Head of caudate nucleus (tissue), 42 donors: ENCODE measurements at regions not wholly inside any gene's neighbourhood (a gene's known extent, or its start where the extent isn't known, plus 50 kb on each side); places are given as distances from the start of the nearest gene placed in this dataset.

Experiments used
- DNase-seq, 42 donors: peaks; one replicate each; pipeline versions ENCODE4 v3.0.0 to v3.0.0-alpha.2; 2020 to 2021; ENCODE audit warnings: mixed read lengths in 7 of 42
- intact Hi-C: fragments of 100-400 bp; cut with DNase I; formaldehyde crosslinking; loops from one replicate; pipeline ENCODE4 v1.15.0; 2022

- DNase-seq, result no peak
- intact Hi-C loops, result no loop called here
Observed at GRCh38 chr5:81914696-81915095, 57.1 kb upstream of the ATG10 start.

GRCh38 chr5:81912933-81913332 is 58.9 kb upstream of the ATG10 start:
- no peak for DNase-seq

GRCh38 chr5:81909677-81910076 is 62.1 kb upstream of the ATG10 start:
- intact Hi-C loops, result no loop called here

More at GRCh38 chr5:81912933-81913332, 58.9 kb upstream of the ATG10 start:
- intact Hi-C loops, result no loop called here

DNA sequence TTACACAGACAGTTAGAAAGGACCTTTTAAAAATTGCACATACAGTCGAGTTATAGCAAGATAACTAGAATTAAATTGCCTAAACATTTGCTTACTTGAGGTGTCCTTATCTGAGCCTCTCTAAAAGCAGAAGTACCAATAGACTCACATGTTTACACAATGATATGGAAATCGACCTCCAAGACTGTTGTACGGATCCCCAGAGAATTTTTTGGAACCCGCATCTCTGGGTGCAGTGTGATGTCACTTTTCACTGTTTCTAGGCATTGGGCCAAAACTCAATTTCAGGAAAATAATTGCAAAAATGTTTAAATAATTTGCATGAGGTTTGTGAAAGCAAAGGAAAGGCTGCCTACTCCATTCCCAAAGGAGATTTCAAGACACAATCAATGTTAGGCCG is 63.1 kb upstream of the ATG10 start:
- no peak for DNase-seq
- intact Hi-C loops, result no loop called here

More at GRCh38 chr5:81909677-81910076, 62.1 kb upstream of the ATG10 start:
- no peak for DNase-seq

GRCh38 chr5:81908044-81908443 is 63.8 kb upstream of the ATG10 start:
- intact Hi-C loops, result no loop called here
- DNase-seq, result no peak

DNA sequence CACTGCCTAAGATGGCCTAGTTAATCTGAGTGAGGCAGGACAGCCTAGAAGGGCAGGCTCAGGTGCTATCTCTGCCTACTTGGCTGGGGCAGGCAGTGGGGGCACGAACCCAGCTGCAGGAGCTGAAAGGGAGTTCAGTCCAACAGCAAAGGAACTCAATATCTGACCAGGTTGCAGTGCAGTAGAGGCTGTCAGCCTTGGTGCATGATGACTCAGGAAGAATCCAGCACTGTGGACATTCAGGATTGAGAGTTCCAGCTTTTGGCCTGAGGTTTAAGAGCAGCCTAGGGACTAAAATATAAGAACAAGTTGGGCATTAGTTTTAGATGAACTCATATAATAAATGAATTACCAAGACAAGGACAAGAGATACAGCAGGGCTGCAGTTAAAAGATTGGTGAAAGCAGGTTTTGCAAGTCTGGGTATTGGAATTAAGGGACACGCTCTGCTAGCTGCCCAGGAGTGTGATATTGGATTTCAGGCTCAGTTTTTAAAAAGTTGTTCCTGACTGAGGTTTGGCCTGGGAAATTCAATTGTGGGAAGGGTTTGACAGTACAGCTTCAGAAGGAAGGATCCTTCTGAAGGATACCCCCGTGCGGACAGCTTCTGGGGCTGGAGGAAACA is 64.7 kb upstream of the ATG10 start:
- intact Hi-C loops, result no loop called here
- DNase-seq, result no peak

- no peak for DNase-seq
- intact Hi-C loops, result no loop called here
Observed at GRCh38 chr5:81906086-81906485, 65.7 kb upstream of the ATG10 start.

DNA sequence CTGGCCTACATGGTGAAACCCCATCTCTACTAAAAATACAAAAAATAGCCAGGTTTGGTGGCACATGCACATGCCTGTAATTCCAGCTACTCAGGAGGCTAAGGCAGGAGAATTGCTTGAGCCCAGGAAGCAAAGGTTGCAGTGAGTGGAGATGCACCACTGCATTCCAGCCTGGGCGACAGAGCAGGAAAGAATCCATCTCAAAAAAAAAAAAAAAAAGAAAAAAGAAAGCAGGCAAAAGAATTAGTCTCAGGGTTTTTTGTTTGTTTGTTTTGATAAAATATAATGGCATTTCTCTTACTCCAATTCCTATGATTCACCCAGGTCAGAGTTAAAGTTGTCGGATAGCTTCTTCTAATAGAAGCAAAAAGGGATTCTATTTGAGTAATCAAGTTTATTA is 67.0 kb upstream of the ATG10 start:
- no peak for DNase-seq
- intact Hi-C loops, result no loop called here

DNA sequence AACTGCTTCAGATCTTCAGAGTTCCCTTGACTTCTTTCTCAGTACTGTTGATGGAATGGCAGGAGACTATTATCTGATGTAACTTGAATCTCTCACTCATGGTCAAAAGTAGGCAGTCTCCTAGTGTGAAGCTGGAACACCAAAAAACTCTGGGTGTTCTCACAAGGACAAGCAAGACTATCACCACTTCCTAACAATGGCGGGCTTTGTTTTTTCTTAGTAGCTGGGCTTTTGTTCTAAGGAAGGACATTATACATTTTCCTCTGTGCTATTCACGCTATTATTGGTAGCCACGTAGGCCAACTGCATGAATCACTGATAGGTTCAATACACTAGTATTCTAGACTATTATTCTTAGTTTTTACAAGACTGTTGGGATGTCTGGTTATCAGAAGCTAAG is 67.7 kb upstream of the ATG10 start:
- intact Hi-C loops, result no loop called here
- peak in 3 of 42 donors; percentile 9 to 43 (median 19) for DNase-seq

DNA sequence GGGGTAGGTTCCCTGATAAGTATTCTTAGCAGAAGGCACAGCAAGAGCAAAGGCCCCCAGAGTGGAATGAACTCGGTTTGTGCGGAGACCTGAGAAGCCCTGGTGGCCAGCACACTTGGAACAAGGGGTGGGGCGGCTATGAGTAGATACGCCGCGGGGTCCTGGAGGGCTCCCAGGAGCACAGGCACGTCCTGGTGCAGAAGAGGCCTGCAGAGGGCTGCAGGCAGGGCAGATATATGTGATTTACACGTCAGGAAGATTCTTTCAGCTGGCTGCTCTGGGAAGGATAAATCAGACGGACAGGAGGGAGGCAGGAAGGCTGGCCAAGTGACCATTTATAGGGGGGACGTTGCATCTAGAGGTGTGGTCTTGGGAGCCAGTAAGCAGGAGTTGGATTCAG is 70.2 kb upstream of the ATG10 start:
- DNase-seq, result no peak
- intact Hi-C loops, result no loop called here

DNA sequence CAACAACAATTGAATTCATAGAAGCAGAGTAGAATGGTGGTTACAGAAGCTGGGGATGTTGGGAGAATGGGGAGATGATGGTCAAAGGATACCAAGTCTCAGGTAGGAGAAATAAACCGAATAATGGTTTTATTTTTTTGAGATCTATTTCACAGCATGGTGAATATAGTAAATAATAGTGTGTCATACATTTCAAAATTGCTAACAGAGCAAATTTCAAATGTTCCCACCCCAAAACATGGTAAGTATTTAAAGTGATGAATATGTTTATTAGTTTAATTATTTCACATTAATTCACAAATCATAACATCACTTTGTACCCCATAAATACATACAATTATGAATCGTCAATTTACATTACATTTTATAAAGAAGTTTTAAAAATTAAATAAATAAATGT is 72.7 kb upstream of the ATG10 start:
- intact Hi-C loops, result no loop called here
- DNase-seq, result no peak

- intact Hi-C loops, result no loop called here
- DNase-seq, result no peak
Observed at GRCh38 chr5:81898403-81898802, 73.4 kb upstream of the ATG10 start.

- intact Hi-C loops, result no loop called here
Observed at GRCh38 chr5:81896764-81897163, 75.1 kb upstream of the ATG10 start.

GRCh38 chr5:81895307-81895706 is 76.5 kb upstream of the ATG10 start:
- no peak for DNase-seq
- intact Hi-C loops, result no loop called here

More at GRCh38 chr5:81896764-81897163, 75.1 kb upstream of the ATG10 start:
- no peak for DNase-seq

DNA sequence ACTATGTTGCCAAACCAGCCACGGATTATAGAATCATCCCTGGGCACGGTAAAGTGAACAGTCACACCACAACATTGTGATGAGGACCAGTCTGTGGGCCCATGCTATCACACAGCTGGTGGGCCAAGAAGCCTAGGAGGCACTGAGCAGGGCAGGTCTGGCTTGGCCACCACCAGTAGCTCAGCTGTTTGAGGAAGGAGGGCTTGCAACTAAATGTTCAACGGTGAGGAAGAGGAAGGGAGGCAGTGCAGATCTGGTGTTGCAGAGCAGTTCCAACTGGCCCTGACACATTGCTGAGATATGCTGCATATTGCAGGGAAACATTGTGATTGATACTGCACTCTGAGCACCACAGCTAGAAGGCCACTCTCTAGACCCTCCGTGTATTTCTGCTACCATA is 77.9 kb upstream of the ATG10 start:
- intact Hi-C loops, result no loop called here
- DNase-seq, result no peak

DNA sequence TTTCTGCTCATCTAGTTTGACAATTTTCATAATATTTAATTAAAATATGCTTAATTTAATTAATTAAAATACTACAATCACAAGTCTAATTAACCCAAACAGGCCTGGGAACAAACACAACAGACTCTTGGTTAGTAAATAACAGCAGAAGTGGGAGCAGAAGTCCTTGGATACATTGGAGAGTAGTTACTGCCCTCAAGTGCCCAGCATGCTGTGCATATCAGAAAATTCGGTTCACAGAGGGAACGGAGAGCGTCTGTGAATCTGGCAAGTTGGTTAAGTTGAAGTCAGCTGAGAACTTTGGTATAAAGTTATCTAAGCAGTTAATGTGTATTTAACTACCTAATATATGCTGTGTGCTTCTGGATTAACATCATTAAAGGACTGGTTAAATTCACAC is 87.0 kb upstream of the ATG10 start:
- intact Hi-C loops, result no loop called here
- peak in 12 of 42 donors; percentile 8 to 59 (median 21) for DNase-seq

GRCh38 chr5:81883371-81883770 is 88.5 kb upstream of the ATG10 start:
- intact Hi-C loops, result no loop called here
- no peak for DNase-seq

- intact Hi-C loops, result no loop called here
Observed at GRCh38 chr5:81881595-81881994, 90.2 kb upstream of the ATG10 start.

GRCh38 chr5:81879936-81880335 is 91.9 kb upstream of the ATG10 start:
- intact Hi-C loops, result no loop called here
- DNase-seq, result no peak

More at GRCh38 chr5:81881595-81881994, 90.2 kb upstream of the ATG10 start:
- DNase-seq, result no peak

GRCh38 chr5:81878333-81878732 is 93.5 kb upstream of the ATG10 start:
- intact Hi-C loops, result no loop called here
- no peak for DNase-seq

GRCh38 chr5:81866994-81867393 is 104.8 kb upstream of the ATG10 start:
- intact Hi-C loops, result no loop called here
- no peak for DNase-seq

DNA sequence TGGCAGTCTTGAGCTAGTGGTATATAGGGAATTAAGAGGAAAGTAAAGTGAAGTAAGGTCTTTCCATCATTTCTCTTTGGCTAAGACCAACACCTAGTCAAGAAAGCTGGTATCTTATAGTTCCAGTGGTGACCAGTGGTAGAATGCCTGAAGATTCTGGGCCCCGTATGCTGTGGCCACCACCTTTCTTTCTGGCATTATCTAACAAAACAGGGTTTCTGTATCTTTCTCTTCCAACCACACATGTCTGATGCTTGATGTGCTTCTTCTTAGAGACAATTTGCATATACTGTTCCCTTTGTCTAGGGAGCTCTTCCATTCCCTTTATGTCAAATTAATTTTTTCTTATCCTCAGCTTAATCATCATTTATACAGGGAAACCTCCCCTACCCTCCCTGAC is 109.9 kb upstream of the SSBP2 start:
- intact Hi-C loops, result no loop called here
- DNase-seq, result no peak
